ENCODE measurements at regions not wholly inside any gene's neighbourhood (a gene's known extent, or its start where the extent isn't known, plus 50 kb on each side); places are given as distances from the start of the nearest gene placed in this dataset.

- H3K27me3 ChIP-seq, result no peaks in the 10 kb centered on the region; the same call in 1 of the 2 replicates
- no peak overlapping the region for H3K4me3 ChIP-seq
- H3K36me3 ChIP-seq, result no peaks in the 10 kb centered on the region
- H3K9me3 ChIP-seq, result no peaks in the 10 kb centered on the region
- DNase-seq, result no peak
Measured at GRCh38 chr9:19564396-19565061, 155.7 kb downstream of the ACER2 start.

GRCh38 chr9:19555214-19555613 is 146.4 kb downstream of the ACER2 start:
- DNase-seq, result no peak
- H3K4me3 ChIP-seq, result no peak overlapping the region
- no peaks in the 10 kb centered on the region for H3K27me3 ChIP-seq
- H3K36me3 ChIP-seq, result no peaks in the 10 kb centered on the region
- H3K9me3 ChIP-seq, result peaks cover 2% of the 10 kb centered on the region; the same call in 1 of the 2 replicates

GRCh38 chr9:19554529-19554928 is 145.7 kb downstream of the ACER2 start:
- no peaks in the 10 kb centered on the region for H3K36me3 ChIP-seq

DNA sequence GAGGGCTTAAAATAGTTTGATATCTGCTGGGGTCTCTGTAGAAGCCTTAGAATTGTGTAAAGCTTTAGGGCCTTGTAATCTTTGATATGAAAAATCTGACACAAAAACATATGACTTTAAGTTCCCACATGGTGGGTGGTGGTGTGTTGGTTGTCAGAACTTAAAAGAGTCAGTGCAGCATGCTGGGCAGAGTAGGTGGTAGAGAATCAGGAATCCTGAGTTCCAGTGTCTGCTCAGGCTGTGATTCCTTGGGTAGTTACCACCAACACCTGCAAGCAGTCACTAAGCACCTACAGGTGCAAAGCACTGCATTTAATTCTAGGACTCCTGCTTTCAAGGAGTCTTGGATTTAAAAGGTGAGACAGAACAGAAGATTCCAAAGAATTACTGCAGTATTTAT is 144.6 kb downstream of the ACER2 start:
- Histone ChIP-seq H3K9me3 (peaks cover 2% of the 10 kb centered on the region; the same call in 1 of the 2 replicates), H3K4me3 (no peak overlapping the region), H3K36me3 (no peaks in the 10 kb centered on the region), H3K27me3 (no peaks in the 10 kb centered on the region)
- no peak for DNase-seq

More at GRCh38 chr9:19554529-19554928, 145.7 kb downstream of the ACER2 start:
- no peak overlapping the region for H3K4me3 ChIP-seq
- no peaks in the 10 kb centered on the region for H3K27me3 ChIP-seq
- H3K9me3 ChIP-seq, result peaks cover 2% of the 10 kb centered on the region; the same call in 1 of the 2 replicates
- no peak for DNase-seq

DNA sequence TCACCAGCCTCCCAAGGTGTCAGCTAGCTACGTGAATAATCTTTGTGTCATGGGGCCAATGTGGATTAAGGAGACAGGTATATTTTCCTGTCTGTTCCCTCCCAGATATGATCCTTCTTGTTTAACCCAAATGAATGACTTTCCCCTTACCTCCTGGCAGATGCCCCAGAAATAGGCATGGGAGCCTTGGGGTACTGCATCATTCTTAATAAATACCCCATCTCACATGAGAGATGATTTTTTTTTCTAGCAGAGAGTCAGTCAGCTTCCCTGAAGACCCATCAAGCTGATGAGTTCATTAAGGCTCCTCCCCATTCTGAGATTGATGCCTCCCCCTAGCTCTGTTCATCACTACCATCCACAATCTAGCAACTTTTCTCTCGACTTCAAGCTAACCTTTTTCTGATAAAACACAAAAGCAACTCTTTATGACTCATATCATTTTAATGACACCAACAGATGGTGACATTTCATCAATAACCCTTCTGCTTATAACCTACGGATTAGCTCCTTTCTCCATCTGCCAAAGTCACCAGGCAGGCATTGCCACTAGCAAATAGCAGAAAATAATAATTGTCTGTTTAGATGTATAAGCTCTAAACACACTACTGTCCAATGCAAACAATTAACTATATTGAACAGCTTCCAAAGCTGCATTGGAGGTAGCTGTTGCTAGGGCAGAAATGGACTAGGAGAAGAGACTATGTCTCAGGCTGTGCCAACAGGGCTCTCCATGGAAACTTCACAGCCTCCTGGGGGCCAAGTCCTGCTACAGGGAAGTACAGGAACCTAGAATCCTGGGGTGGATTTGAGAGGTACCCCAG is 143.7 kb downstream of the ACER2 start:
- Histone ChIP-seq H3K4me3 (no peak overlapping the region), H3K9me3 (peaks cover 2% of the 10 kb centered on the region; the same call in 1 of the 2 replicates), H3K36me3 (no peaks in the 10 kb centered on the region), H3K27me3 (no peaks in the 10 kb centered on the region)
- DNase-seq, result no peak

GRCh38 chr9:19551124-19551929 is 142.5 kb downstream of the ACER2 start:
- no peaks in the 10 kb centered on the region for H3K27me3 ChIP-seq
- no peak overlapping the region for H3K4me3 ChIP-seq
- peak; percentile 57 for DNase-seq
- no peaks in the 10 kb centered on the region for H3K36me3 ChIP-seq
- no peaks in the 10 kb centered on the region for H3K9me3 ChIP-seq

- Histone ChIP-seq H3K27me3 (no peaks in the 10 kb centered on the region), H3K9me3 (no peaks in the 10 kb centered on the region), H3K4me3 (no peak overlapping the region), H3K36me3 (no peaks in the 10 kb centered on the region)
- no peak for DNase-seq
Measured at GRCh38 chr9:19550009-19550408, 141.2 kb downstream of the ACER2 start.

DNA sequence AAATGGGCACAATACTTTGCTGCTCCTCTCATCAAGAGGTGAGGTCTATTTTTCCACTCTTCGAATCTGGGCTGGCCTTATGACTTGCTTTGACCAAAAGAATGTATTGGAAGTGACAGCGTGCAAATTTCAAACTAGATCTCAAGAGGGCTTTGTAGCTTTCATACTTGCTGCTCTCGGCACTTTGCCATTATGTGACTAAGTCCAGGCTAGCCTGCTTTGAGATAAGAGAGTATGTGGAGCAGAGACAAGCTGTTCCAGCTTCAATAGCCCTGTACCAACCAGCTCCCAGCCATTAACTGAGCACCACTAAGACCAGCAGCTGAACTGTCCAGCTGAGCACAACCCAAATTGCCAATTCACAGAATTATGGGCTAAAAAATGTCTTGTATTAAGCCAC is 124.6 kb downstream of the ACER2 start:
- Histone ChIP-seq H3K4me3 (no peak overlapping the region), H3K9me3 (no peaks in the 10 kb centered on the region), H3K27me3 (peaks cover 2% of the 10 kb centered on the region; the same call in 1 of the 2 replicates), H3K36me3 (no peaks in the 10 kb centered on the region)
- DNase-seq, result peak; percentile 32

DNA sequence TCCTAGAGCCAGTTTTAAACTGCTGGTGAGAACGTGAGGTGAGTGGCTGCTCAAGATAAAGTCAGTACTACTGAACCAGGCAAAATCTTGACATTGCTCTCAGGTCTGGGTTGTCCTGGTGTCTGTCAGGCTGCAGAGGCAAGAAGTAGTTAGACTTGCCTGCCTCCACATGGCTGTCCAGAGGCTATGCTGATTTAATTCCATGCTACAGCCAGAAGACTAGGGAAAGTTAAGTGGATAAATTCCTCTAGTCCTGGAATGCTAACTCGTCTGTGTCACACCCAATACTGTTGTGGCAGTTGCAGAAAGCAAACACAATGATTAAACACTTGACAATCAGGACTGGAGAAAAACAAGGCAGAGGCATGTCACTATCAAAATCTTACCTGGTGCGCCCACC is 118.9 kb downstream of the ACER2 start:
- no peak for DNase-seq
- Histone ChIP-seq H3K36me3 (no peaks in the 10 kb centered on the region), H3K27me3 (peaks cover 6% of the 10 kb centered on the region), H3K4me3 (no peak overlapping the region), H3K9me3 (no peaks in the 10 kb centered on the region)

DNA sequence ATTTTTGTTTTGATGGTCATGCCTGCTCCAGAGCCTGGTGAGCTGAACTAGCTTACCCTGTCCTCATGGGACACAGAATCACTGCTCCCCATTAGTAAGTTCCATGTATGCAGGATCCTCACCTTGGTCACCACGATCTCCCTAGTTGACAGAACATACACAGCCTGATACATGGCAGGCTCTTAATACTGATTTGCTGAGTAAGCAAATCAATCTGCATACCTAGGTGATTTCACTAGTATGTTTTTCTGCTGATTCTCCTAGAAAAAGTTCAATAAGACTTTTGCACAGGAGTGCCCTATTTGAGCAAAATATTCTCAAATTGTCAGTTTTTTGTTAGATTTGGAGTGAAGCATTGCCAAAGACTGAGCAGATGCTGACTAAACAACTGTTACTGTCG is 113.7 kb downstream of the ACER2 start:
- Histone ChIP-seq H3K9me3 (no peaks in the 10 kb centered on the region), H3K27me3 (peaks cover 11% of the 10 kb centered on the region), H3K36me3 (no peaks in the 10 kb centered on the region), H3K4me3 (no peak overlapping the region)
- no peak for DNase-seq

GRCh38 chr9:19521205-19521604 is 112.4 kb downstream of the ACER2 start:
- no peak for DNase-seq
- H3K9me3 ChIP-seq, result no peaks in the 10 kb centered on the region
- peaks cover 8% of the 10 kb centered on the region for H3K27me3 ChIP-seq
- H3K36me3 ChIP-seq, result no peaks in the 10 kb centered on the region
- no peak overlapping the region for H3K4me3 ChIP-seq

- peak; percentile 15 for DNase-seq
- no peaks in the 10 kb centered on the region for H3K9me3 ChIP-seq
- H3K27me3 ChIP-seq, result peaks cover 6% of the 10 kb centered on the region; the same call in 1 of the 2 replicates
- H3K4me3 ChIP-seq, result no peak overlapping the region
- H3K36me3 ChIP-seq, result no peaks in the 10 kb centered on the region
Measured at GRCh38 chr9:19517202-19517942, 108.6 kb downstream of the ACER2 start.

GRCh38 chr9:19516348-19516747 is 107.5 kb downstream of the ACER2 start:
- no peaks in the 10 kb centered on the region for H3K9me3 ChIP-seq
- peaks cover 3% of the 10 kb centered on the region; the same call in 1 of the 2 replicates for H3K27me3 ChIP-seq
- no peak overlapping the region for H3K4me3 ChIP-seq
- no peak for DNase-seq
- no peaks in the 10 kb centered on the region for H3K36me3 ChIP-seq

DNA sequence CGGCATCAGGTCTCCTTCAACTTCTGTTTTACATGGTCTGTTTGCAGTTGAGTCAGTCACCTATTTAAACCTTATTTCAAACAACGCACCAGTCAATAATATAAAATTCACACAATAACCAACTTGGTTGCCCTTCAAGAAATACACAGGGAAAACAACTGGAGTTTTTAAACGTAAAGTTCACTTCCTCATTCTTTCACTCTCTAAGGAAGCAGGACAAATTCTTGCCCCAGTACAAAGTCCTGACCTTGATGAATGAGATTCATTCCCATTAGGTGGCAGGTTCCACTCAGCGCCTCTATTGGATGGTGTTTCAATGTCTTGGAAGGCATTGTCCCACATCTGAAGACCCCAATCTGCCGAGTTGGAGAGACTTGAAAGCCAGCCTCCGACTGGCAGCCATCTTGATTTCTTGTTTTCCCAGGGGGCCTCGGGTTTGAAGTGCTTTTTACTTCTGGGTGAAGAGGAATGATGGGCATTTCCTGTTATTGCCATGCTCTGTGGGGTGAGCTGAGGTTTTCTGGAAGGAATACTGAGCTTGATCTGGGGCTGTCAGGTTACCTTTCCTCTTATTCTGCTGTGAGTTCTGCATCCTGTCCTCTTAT is 105.0 kb downstream of the ACER2 start:
- H3K36me3 ChIP-seq, result no peaks in the 10 kb centered on the region
- H3K9me3 ChIP-seq, result no peaks in the 10 kb centered on the region
- H3K4me3 ChIP-seq, result no peak overlapping the region
- 0 out of 2 replicates have a peak, but pooled peaks cover under 1% of the 10 kb centered on the region for H3K27me3 ChIP-seq
- DNase-seq, result no peak

GRCh38 chr9:19512103-19512832 is 103.5 kb downstream of the ACER2 start:
- DNase-seq, result no peak
- H3K27me3 ChIP-seq, result peaks cover 8% of the 10 kb centered on the region; the same call in 1 of the 2 replicates
- H3K4me3 ChIP-seq, result no peak overlapping the region
- H3K9me3 ChIP-seq, result no peaks in the 10 kb centered on the region
- no peaks in the 10 kb centered on the region for H3K36me3 ChIP-seq
